Stimulated activated CD4-positive, alpha-beta T cell treated with anti-CD3 and anti-CD28 coated beads, Interleukin-12 subunit alpha, Interleukin-12 subunit beta, amount 100 ng/mL, for 48 hours (primary cell): ENCODE measurements at regions not wholly inside any gene's neighbourhood (a gene's known extent, or its start where the extent isn't known, plus 50 kb on each side); places are given as distances from the start of the nearest gene placed in this dataset.
"Not testable (repeated sequence)": the region's sequence is repeated elsewhere in the genome, so short reads cannot be mapped to it uniquely, and the experiment has no call there.

Source experiments
- DNase-seq, 3 donors: peaks; one replicate each; pipeline ENCODE4 v3.0.0-alpha.2; 2020; ENCODE audit warnings: low read depth in 2 of 3, low spot score in 1 of 3

DNA sequence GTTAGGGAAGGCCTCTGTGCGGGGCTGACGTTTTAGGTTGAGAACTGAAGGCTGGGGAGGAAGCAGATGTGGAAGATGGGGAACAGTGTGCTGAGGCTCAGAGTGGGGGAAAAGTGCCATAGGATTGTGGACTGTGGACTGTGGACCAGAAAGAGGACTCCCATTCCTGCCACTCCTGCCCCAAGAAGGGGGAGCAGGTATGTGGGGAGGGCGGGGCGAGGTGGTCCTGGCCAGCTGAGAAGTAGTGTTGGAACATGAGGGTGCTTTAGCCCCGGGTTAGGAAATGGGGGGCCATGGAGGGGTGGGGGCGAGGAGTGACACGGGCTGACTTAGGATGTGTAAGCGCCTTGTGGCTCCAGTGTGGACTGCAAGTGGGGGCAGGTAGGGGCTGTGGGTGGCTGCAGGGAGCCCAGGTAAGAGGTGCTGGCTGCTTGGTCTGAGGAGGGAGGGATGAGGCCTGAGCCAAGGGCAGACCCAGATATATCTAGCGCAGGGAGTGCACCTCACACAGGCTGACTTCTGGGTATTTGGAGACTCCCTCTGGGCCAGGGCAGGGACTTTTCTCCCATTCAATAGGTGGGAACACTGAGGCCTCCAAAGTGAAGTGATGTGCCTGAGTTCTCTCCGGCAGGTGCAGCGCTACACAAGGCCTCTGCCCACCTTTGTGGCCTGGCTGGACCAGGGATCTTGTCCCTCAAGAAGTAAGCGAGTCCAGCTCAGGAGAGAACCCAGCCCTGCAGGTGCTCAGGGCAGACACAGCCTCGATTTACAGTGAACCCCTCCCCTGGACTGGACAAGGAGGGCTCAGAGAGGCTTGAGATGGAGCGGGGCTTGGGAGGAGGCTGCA lies 76.6 kb upstream of the TOX2 start:
- no peak for DNase-seq

DNA sequence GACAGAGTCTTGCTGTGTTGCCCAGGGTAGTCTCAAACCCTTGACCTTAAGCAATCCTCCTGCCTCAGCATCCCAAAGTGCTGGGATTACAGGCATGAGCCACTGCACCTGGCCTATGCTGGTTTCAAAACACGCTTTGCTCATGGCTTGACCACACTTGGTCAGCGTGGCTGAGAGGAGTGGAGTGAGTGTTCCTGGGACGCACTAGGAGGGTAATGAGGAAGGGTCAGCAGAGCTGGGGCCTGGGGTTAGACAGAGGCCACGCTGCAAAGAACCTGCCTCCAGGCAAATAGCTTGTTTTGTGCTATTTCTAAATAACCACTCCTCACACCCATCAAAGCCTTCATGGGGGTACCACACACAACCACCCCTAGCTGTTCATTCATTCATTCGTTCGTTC lies 77.9 kb upstream of the TOX2 start:
- DNase-seq = no peak

GRCh38 chr20:43835944-43836508 lies 78.6 kb upstream of the TOX2 start:
- DNase-seq = no peak

GRCh38 chr20:43833511-43834395 lies 80.9 kb upstream of the TOX2 start:
- DNase-seq = no peak

- no peak for DNase-seq
Observed at GRCh38 chr20:43832961-43833360, 81.7 kb upstream of the TOX2 start.

- no peak for DNase-seq
Observed at GRCh38 chr20:43832096-43832816, 82.4 kb upstream of the TOX2 start.

GRCh38 chr20:43831481-43832065 lies 83.1 kb upstream of the TOX2 start:
- DNase-seq = no peak

- DNase-seq = no peak
Observed at GRCh38 chr20:43830883-43831282, 83.8 kb upstream of the TOX2 start.

DNA sequence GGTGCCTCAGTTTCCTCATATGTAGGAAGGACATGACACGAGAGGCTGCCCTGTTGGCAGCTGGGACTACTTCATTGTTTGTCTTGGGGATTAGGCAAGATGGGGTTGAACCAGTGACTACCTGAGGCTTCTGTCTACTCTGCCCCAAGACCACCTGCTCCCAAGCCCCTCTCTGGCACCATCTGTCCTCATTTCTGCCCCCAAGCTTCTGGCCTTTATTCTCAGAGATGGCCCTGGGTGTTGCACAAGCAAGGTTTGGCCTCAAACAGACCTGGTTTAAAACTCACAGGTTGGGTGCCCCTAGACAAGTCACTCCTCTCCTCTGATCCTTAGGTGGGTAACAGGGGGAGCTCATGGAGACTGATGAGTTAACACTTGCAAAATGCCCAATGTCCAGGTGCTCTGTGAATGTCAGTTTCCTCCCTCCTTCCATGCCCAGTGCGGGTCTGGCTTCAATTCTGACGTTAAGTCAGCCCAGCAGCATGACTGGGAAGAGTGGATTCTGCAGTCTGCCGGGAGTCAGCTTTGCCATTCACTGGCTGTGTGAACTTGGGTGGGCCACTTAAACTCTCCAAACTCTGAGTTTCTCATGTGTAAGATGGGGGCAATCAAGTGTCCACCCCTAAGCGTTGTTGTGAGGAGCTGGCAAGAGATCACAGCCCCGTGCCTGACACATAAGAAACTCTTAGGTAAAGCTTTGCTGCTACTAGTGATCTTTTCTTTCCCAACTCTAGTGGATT lies 84.5 kb upstream of the TOX2 start:
- DNase-seq = no peak

DNA sequence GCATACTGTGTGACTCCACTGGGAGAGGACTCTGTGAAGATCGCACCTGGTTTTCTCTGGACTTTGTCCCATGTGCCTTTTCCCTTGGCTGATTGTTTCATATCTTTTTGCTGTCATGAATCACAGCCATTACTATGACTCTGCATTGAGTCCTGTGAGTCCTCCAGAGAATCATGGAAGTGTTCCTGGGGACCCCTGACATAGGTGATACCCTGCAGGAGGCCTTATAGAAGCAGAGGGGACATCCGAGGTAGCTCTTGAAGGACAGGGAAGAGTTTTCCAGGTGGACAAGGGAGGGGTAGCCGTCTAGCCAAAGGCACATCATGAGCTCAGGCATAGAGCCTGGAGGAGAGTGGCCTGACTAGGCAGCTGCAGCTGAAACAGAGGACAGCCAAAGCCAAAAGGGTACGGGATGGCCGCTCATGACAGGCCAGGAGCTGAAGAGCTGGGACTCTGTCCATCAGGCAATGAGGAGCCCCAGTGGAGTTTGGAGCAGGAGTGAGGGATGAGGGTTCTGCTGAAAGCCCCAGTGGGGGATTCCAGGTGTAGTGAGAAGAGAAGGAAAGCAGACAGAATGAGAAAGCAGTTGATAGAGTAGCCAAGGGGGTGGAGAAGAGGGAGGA lies 86.6 kb upstream of the TOX2 start:
- no peak for DNase-seq

- not testable (repeated sequence) for DNase-seq
Observed at GRCh38 chr20:43826943-43827342, 87.7 kb upstream of the TOX2 start.

DNA sequence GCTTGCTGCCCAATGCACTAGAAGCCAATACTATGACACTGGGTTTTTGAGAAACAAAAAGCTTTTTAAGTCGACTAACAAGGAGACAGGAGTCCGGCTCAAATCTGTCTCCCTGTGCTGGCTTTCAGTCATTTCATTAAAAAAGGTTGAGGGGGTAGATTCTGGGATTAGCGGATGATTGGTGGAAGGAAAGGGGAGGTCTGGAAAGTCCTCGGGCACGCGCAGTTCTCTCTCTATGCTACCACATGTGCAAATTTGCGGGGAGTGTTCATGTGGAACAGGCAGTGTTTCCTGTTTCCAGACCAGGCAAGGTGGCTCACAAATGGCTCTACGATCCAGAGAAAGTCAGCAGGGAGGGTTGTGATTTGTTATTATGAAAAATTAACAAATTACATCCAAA lies 89.1 kb upstream of the TOX2 start:
- no peak for DNase-seq

- no peak for DNase-seq
Observed at GRCh38 chr20:43825051-43825402, 89.6 kb upstream of the TOX2 start.

- DNase-seq = no peak
Observed at GRCh38 chr20:43824309-43825050, 90.2 kb upstream of the TOX2 start.

DNA sequence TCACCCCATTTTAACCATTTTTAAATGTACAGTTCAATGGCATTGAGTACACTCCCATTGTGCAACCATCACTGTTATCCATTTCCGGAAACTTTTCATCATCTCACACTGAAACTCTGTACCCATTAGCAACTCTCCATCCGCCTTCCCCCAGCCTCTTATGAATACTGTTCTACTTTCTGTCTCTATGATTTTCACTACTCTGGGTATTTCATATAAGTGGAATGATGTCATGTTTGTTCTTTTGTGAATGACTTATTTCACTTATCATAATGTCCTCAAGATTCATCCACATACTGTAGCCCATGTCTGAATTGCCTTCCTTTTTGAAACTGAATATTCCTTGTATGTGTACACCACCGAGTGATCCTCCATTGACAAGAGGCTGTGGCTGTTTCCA lies 92.9 kb upstream of the TOX2 start:
- peak; percentile 16 to 25 (median 19) for DNase-seq

GRCh38 chr20:43820731-43821330 lies 93.8 kb upstream of the TOX2 start:
- DNase-seq = no peak

DNA sequence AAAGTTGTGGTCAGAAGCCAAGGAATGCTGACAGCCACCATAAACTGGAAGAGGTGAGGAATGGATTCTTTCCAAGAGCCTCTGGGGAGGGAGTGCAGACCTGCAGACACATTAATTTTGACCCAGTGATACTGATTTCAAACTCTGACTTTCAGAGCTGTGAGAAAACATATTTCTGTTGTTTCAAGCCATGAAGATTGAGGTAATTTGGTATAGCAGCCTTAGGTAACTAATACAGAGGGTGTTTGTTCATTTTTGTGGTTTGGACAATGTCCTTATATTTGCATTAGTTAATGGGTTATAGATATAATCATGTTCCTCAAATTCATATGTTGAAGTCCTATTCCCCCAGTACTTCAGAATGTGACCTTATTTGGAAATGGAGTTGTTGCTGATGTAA lies 85.4 kb upstream of the GTSF1L start:
- no peak for DNase-seq

DNA sequence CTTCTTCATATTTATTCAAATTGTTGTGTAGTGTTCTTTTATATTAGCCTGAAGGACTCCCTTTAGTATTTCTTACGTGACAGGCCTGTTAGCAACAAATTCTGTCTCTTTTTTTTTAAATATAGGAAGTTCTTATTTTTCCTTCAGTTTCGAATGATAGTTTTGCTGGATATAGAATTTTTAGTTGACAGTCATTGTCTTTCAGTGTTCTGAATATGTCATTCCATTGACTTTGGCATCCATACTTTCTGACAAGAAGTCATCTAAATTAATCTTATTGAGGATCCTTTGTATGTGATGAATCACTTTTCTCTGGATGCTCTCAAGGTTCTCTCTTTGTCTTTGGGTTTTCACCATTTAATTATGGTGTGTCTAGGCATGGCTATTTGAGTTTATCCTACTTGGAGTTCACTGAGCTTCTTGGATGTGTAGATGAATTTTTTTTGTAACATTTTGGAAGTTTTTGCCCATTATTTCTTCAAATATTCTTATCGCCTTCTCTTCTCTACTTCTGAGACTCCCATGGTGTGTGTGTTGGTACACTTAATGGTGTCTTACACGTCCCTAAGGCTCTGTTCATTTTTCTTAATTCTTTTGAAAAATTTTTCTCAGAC lies 82.5 kb upstream of the GTSF1L start:
- no peak for DNase-seq
